ENCODE measurements at regions not wholly inside any gene's neighbourhood (a gene's known extent, or its start where the extent isn't known, plus 50 kb on each side); places are given as distances from the start of the nearest gene placed in this dataset.
"Not testable (repeated sequence)": the region's sequence is repeated elsewhere in the genome, so short reads cannot be mapped to it uniquely, and the experiment has no call there.

- no peak for FAIRE-seq
Measured at GRCh38 chr2:16090650-16091575, 150.6 kb downstream of the MYCN start.

GRCh38 chr2:16089491-16089890 lies 149.1 kb downstream of the MYCN start:
- not testable (repeated sequence) for FAIRE-seq

- FAIRE-seq = no peak
Measured at GRCh38 chr2:16088802-16089112, 148.4 kb downstream of the MYCN start.

GRCh38 chr2:16088035-16088801 lies 147.9 kb downstream of the MYCN start:
- no peak for FAIRE-seq

GRCh38 chr2:16086136-16086535 lies 145.8 kb downstream of the MYCN start:
- FAIRE-seq = not testable (repeated sequence)

GRCh38 chr2:16085073-16085472 lies 144.7 kb downstream of the MYCN start:
- FAIRE-seq = no peak

GRCh38 chr2:16084274-16084673 lies 143.9 kb downstream of the MYCN start:
- no peak for FAIRE-seq

GRCh38 chr2:16082276-16082675 lies 141.9 kb downstream of the MYCN start:
- FAIRE-seq = no peak

- FAIRE-seq = no peak
Measured at GRCh38 chr2:16081316-16082200, 141.2 kb downstream of the MYCN start.

- no peak for FAIRE-seq
Measured at GRCh38 chr2:16080516-16080915, 140.2 kb downstream of the MYCN start.

GRCh38 chr2:16080071-16080470 lies 139.7 kb downstream of the MYCN start:
- no peak for FAIRE-seq

- no peak for FAIRE-seq
Measured at GRCh38 chr2:16079637-16080036, 139.3 kb downstream of the MYCN start.

GRCh38 chr2:16077601-16078000 lies 137.3 kb downstream of the MYCN start:
- FAIRE-seq = no peak

GRCh38 chr2:16076911-16077310 lies 136.6 kb downstream of the MYCN start:
- no peak for FAIRE-seq

GRCh38 chr2:16075045-16076012 lies 135.0 kb downstream of the MYCN start:
- FAIRE-seq = no peak

GRCh38 chr2:16073921-16074425 lies 133.6 kb downstream of the MYCN start:
- FAIRE-seq = no peak

- FAIRE-seq = no peak
Measured at GRCh38 chr2:16073471-16073870, 133.1 kb downstream of the MYCN start.

GRCh38 chr2:16072638-16073290 lies 132.4 kb downstream of the MYCN start:
- FAIRE-seq = no peak

GRCh38 chr2:16071865-16072637 lies 131.7 kb downstream of the MYCN start:
- FAIRE-seq = no peak
